Type B pancreatic cell (in vitro differentiated cells): ENCODE measurements at regions not wholly inside any gene's neighbourhood (a gene's known extent, or its start where the extent isn't known, plus 50 kb on each side); places are given as distances from the start of the nearest gene placed in this dataset.

Experiments used
- DNase-seq: peaks from one replicate; pipeline ENCODE4 v3.0.0; 2021; ENCODE audit warnings: mixed read lengths; ENCODE audit not compliant: unreplicated experiment; ENCODE audit errors: extremely low spot score
- H3K27ac Mint-ChIP-seq: 2 replicates; pipeline ENCODE4 v1.8.0; 2021; ENCODE audit warnings: mild to moderate bottlenecking, mixed read lengths
- H3K27me3 Mint-ChIP-seq: 2 replicates; pipeline ENCODE4 v1.8.0; 2021; ENCODE audit warnings: mixed read lengths
- H3K36me3 Mint-ChIP-seq: 2 replicates; pipeline ENCODE4 v1.8.0; 2021; ENCODE audit warnings: mixed read lengths
- H3K4me1 Mint-ChIP-seq: one replicate; pipeline ENCODE4 v1.8.0; 2021; ENCODE audit warnings: mixed read lengths; ENCODE audit not compliant: unreplicated experiment
- H3K4me3 Mint-ChIP-seq: 2 replicates; pipeline ENCODE4 v1.8.0; 2021; ENCODE audit warnings: mild to moderate bottlenecking, mixed read lengths
- H3K9me3 Mint-ChIP-seq: 2 replicates; pipeline ENCODE4 v1.8.0; 2021; ENCODE audit warnings: mixed read lengths
- CTCF ChIP-seq: fragments of 200-600 bp; sonication (generic); conservative IDR thresholded peaks from 2 replicates; pipeline ENCODE4 v1.5.0; 2021; ENCODE audit warnings: antibody characterized with exemption, mild to moderate bottlenecking

- TF ChIP-seq CTCF = no peak
- H3K36me3 Mint-ChIP-seq = no peaks in the 10 kb centered on the region
- H3K27ac Mint-ChIP-seq = peak overlapping the region; percentile 17
- H3K4me3 Mint-ChIP-seq = no peak overlapping the region
- no peak for DNase-seq
- H3K27me3 Mint-ChIP-seq = peaks cover 3% of the 10 kb centered on the region
- H3K9me3 Mint-ChIP-seq = no peaks in the 10 kb centered on the region
- no peaks in the 10 kb centered on the region for H3K4me1 Mint-ChIP-seq
These were observed 105.0 kb upstream of the EEF1E1 start for GRCh38 chr6:8207191-8207868.

DNA sequence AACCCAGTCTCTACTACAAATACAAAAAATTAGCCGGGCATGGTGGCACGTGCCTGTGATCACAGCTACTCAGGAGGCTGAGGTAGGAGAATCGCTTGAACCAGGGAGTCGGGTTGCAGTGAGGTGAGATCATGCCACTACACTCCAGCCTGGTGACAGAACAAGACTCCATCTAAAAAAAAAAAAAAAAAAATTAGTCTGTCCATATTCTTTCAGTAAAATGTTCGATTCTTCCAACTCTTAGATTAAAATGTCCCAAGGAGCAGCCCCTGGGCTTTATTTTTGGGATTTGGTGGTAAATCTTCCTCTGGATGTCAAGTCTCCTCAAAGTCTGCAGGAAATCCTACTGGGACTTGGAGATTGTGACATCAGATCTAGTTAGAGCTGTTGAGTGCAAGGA lies 101.0 kb upstream of the EEF1E1 start:
- Mint-ChIP-seq H3K4me1 (no peaks in the 10 kb centered on the region), H3K4me3 (no peak overlapping the region), H3K27me3 (no peaks in the 10 kb centered on the region), H3K9me3 (no peaks in the 10 kb centered on the region), H3K36me3 (no peaks in the 10 kb centered on the region), H3K27ac (no peak overlapping the region)
- no peak for TF ChIP-seq CTCF
- no peak for DNase-seq

DNA sequence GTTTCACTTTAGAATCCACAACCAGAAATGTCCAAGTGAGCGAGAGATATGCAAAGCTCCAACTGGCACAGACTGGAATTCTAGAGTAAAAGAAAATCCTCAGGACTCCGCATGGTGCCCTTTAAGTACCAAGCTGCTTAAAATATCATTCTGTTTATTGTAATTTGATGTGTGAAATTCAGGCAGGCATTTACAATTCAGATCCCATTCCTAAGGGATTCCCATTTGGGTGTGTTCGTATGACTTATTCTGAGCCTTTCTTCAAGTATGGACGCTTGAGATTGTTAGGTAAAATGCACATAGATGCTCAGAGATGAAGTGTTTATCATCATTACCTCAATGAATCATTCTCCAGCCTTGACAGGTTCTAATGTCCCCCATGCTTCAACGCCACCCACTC lies 99.3 kb upstream of the EEF1E1 start:
- DNase-seq = no peak
- H3K27ac Mint-ChIP-seq = no peak overlapping the region
- no peak for TF ChIP-seq CTCF
- H3K27me3 Mint-ChIP-seq = no peaks in the 10 kb centered on the region
- no peak overlapping the region for H3K4me3 Mint-ChIP-seq
- H3K36me3 Mint-ChIP-seq = no peaks in the 10 kb centered on the region
- H3K9me3 Mint-ChIP-seq = no peaks in the 10 kb centered on the region
- no peaks in the 10 kb centered on the region for H3K4me1 Mint-ChIP-seq

- Mint-ChIP-seq H3K9me3 (no peaks in the 10 kb centered on the region), H3K36me3 (no peaks in the 10 kb centered on the region), H3K4me3 (no peak overlapping the region), H3K27ac (no peak overlapping the region), H3K27me3 (no peaks in the 10 kb centered on the region), H3K4me1 (peaks cover 5% of the 10 kb centered on the region)
- DNase-seq = no peak
- no peak for TF ChIP-seq CTCF
These were observed 97.9 kb upstream of the EEF1E1 start for GRCh38 chr6:8200255-8200654.

GRCh38 chr6:8195714-8196102 lies 93.4 kb upstream of the EEF1E1 start:
- Mint-ChIP-seq H3K4me3 (no peak overlapping the region), H3K27me3 (peaks cover 13% of the 10 kb centered on the region), H3K36me3 (peaks cover 3% of the 10 kb centered on the region), H3K9me3 (no peaks in the 10 kb centered on the region), H3K4me1 (peaks cover 32% of the 10 kb centered on the region), H3K27ac (no peak overlapping the region)
- peak; percentile 10 for TF ChIP-seq CTCF
- DNase-seq = no peak
